Psoas muscle (tissue), 7 donors: ENCODE measurements at regions not wholly inside any gene's neighbourhood (a gene's known extent, or its start where the extent isn't known, plus 50 kb on each side); places are given as distances from the start of the nearest gene placed in this dataset.

ENCODE experiments used
- ATAC-seq, 4 donors: fragments of 200-7000 bp; cut with Tn5 transposase; one replicate each; pipeline ENCODE4 v1.9.1; 2020; ENCODE audit warnings: moderate library complexity in 3 of 4, mild to moderate bottlenecking in 2 of 4
- DNase-seq, 2 donors: peaks; one replicate each; pipeline ENCODE4 v3.0.0-alpha.2; 2020
- H3K27ac ChIP-seq: fragments of 200-600 bp; one replicate; pipeline ENCODE4 v1.8.0; 2022
- H3K27me3 ChIP-seq, 3 donors: fragments of 200-600 bp in 1 of 3; one replicate each; pipeline versions ENCODE4 v1.6.1 to v1.8.0; 2013 to 2022; ENCODE audit warnings: low read length in 2 of 3, mild to moderate bottlenecking in 2 of 3, moderate library complexity in 1 of 3; ENCODE audit not compliant: insufficient read depth in 3 of 3
- H3K36me3 ChIP-seq, 2 donors: fragments of 200-600 bp in 1 of 2; one replicate each; pipeline versions ENCODE4 v1.6.1 to v1.8.0; 2013 to 2022; ENCODE audit warnings: low read depth in 1 of 2, mild to moderate bottlenecking in 1 of 2, moderate library complexity in 1 of 2; ENCODE audit not compliant: insufficient read depth in 1 of 2
- H3K4me1 ChIP-seq: fragments of 200-600 bp; one replicate; pipeline ENCODE4 v1.8.0; 2022
- H3K4me3 ChIP-seq: fragments of 200-600 bp; one replicate; pipeline ENCODE4 v1.8.0; 2022; ENCODE audit warnings: mild to moderate bottlenecking
- H3K9me3 ChIP-seq: fragments of 200-600 bp; one replicate; pipeline ENCODE4 v1.8.0; 2022
- CTCF ChIP-seq: fragments of 200-600 bp; IDR thresholded peaks from one replicate; pipeline ENCODE4 v1.8.0; 2022; ENCODE audit warnings: antibody characterized with exemption
- WGBS, 3 donors: extraction: QIAGEN DNeasy Blood & Tissue Kit; methylation state at CpG; one replicate each; pipeline versions ENCODE4 v1.1.6 to v1.1.7; 2013; 5-methylcytosine and 5-hydroxymethylcytosine counted together
- intact Hi-C, 2 donors: fragments of 100-400 bp; cut with DNase I; formaldehyde crosslinking; loops; one replicate each; pipeline versions ENCODE4 v1.11.0 to v1.14.2; 2022
- donor health status: healthy with polysubstance abuse.
- donor health status: DM: no; HTN: no; CAD: no; lungs with moderate emphysema.
- donor health status: Bipolar disorder and iron deficiency.
- donor health status: healthy.
- donor health status: DM: yes; HTN: yes; CAD: no.
- donor health status: DM: no; HTN: no; CAD: no.
- donor health status: DM: yes; HTN: yes; CAD: no.

GRCh38 chr4:175421506-175421905 lies 390.6 kb downstream of the GPM6A start:
- DNase-seq (no peak), ATAC-seq (no peak)
- H3K36me3 ChIP-seq: no peaks in the 10 kb centered on the region
- peaks cover 9% of the 10 kb centered on the region for H3K9me3 ChIP-seq
- WGBS, 3 donors: 57 to 62% (median 61%) methylated on average over 3 of the region's 3 CpGs
- no peaks in the 10 kb centered on the region for H3K27me3 ChIP-seq
- no peak overlapping the region for H3K4me3 ChIP-seq
- no peak for TF ChIP-seq CTCF
- intact Hi-C loops: no loop called here
- no peak overlapping the region for H3K27ac ChIP-seq
- H3K4me1 ChIP-seq: no peaks in the 10 kb centered on the region

- Histone ChIP-seq H3K27me3 (no peaks in the 10 kb centered on the region), H3K27ac (no peak overlapping the region), H3K36me3 (no peaks in the 10 kb centered on the region), H3K4me3 (no peak overlapping the region), H3K4me1 (no peaks in the 10 kb centered on the region), H3K9me3 (peaks cover under 1% of the 10 kb centered on the region)
- no peak for ATAC-seq
- intact Hi-C loops: no loop called here
- no peak for DNase-seq
- 79 to 82% (median 80%) methylated on average over 2 of the region's 2 CpGs for WGBS, 3 donors
- no peak for TF ChIP-seq CTCF
Measured at GRCh38 chr4:175422331-175422730, 389.7 kb downstream of the GPM6A start.

- intact Hi-C loops: no loop called here
- H3K9me3 ChIP-seq: no peaks in the 10 kb centered on the region
- no peak for TF ChIP-seq CTCF
- no peaks in the 10 kb centered on the region for H3K36me3 ChIP-seq
- DNase-seq (no peak), ATAC-seq (no peak)
- 65 to 74% (median 71%) methylated on average over 4 of the region's 4 CpGs for WGBS, 3 donors
- no peak overlapping the region for H3K4me3 ChIP-seq
- H3K27ac ChIP-seq: no peak overlapping the region
- H3K27me3 ChIP-seq: no peaks in the 10 kb centered on the region
- no peaks in the 10 kb centered on the region for H3K4me1 ChIP-seq
Measured at GRCh38 chr4:175424111-175424510, 388.0 kb downstream of the GPM6A start.

- H3K4me3 ChIP-seq: no peak overlapping the region
- intact Hi-C loops: no loop called here
- no peaks in the 10 kb centered on the region for H3K27me3 ChIP-seq
- no peaks in the 10 kb centered on the region for H3K4me1 ChIP-seq
- H3K9me3 ChIP-seq: no peaks in the 10 kb centered on the region
- H3K27ac ChIP-seq: no peak overlapping the region
- WGBS, 3 donors: 80 to 88% (median 84%) methylated on average over 32 to 42 of the region's 44 CpGs
- DNase-seq (no peak), ATAC-seq (no peak)
- no peak for TF ChIP-seq CTCF
- H3K36me3 ChIP-seq: no peaks in the 10 kb centered on the region
Measured at GRCh38 chr4:175427751-175428150, 384.3 kb downstream of the GPM6A start.

- Histone ChIP-seq H3K36me3 (no peaks in the 10 kb centered on the region), H3K9me3 (no peaks in the 10 kb centered on the region), H3K4me3 (no peak overlapping the region), H3K27ac (no peak overlapping the region), H3K4me1 (no peaks in the 10 kb centered on the region), H3K27me3 (no peaks in the 10 kb centered on the region)
- no peak for TF ChIP-seq CTCF
- WGBS, 3 donors: 45 to 60% (median 57%) methylated on average over 1 of the region's 1 CpG
- intact Hi-C loops: no loop called here
- DNase-seq: no peak
- ATAC-seq: no peak
Measured at GRCh38 chr4:175431694-175432093, 380.4 kb downstream of the GPM6A start.
